ENCODE measurements at regions not wholly inside any gene's neighbourhood (a gene's known extent, or its start where the extent isn't known, plus 50 kb on each side); places are given as distances from the start of the nearest gene placed in this dataset.

DNA sequence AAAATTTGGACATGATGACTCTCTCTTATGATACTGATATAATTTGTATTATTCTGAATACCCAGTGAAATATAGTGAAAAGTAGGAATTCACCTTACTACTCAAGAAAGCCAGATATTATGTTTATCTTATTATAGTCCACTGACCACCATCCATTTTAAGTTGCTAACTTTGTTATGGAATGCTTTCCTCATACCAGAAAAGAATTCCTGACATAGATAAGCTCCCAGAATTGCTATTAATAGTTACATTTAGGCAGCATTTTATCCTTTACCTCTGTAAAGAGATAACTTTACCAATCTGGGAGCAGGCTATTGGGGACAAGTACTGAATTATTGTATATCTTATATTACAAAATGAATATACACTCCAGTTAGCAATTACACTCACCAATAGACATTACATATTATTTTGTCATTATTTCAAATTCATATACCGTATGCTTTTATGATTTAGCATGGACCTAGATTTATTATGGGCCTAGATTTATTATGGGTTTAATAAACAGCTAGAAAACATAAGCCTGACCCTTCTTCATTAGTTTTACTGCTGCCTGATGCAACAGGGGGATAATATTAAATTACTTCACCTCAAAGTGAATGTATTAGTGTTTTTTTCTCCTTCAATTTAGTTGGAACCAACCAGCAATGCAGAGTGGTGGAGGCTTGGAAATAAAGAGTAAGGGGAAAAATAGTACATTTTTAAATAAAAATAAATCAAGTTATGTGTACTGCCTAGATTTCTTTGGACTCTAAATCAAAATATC lies 1886.1 kb downstream of the PCDH9 start:
- in situ Hi-C loops (cut with HindIII; ENCODE audit: low sequenced_read_pairs) = no loop called here
- TF ChIP-seq, protein P1, sequence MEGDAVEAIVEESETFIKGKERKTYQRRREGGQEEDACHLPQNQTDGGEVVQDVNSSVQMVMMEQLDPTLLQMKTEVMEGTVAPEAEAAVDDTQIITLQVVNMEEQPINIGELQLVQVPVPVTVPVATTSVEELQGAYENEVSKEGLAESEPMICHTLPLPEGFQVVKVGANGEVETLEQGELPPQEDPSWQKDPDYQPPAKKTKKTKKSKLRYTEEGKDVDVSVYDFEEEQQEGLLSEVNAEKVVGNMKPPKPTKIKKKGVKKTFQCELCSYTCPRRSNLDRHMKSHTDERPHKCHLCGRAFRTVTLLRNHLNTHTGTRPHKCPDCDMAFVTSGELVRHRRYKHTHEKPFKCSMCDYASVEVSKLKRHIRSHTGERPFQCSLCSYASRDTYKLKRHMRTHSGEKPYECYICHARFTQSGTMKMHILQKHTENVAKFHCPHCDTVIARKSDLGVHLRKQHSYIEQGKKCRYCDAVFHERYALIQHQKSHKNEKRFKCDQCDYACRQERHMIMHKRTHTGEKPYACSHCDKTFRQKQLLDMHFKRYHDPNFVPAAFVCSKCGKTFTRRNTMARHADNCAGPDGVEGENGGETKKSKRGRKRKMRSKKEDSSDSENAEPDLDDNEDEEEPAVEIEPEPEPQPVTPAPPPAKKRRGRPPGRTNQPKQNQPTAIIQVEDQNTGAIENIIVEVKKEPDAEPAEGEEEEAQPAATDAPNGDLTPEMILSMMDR (IDR thresholded peaks at IDR 0.05; ENCODE audit: low read depth, low read length, missing control alignments) = no peak
- DNase-seq (ENCODE audit: low read depth) = no peak
- no peak overlapping the region for H3K4me3 ChIP-seq (ENCODE audit: low read depth, low read length)

DNA sequence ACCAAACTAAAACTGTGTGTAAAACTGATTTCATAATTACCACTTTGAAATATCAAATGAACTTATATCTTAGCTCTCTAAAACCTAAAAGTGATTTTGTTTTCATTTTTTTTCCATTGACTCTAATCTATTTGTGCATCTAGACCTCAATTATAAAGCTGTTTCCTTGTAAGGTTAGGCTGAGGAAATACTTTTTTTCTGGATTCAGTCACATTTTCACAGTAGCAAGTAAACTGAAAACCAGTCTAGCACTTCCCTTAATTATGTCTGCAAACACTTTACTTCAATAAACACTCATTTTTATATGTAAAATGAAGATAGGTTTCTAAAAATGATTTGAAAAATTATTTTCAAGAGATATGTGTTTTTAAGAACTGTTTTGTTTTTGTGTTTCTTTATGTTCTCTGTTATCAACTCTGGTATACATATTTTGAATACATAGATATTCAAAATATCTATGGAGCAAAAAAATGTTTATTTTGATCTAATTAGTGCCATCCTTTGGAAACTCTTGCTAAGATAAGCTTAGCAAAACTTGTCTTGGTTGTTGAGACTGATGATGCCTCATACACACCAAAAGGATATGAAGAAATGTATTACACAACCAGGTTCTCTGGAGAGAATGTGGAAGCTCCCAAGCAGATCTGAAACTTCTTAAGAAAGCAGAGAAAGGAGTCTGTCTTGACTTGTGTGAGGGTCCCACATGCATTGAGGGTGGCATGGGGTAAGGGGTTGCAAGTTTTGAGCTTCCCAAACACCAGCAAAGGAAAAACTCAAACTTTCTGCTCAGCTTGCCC lies 1887.4 kb downstream of the PCDH9 start:
- no peak for DNase-seq (ENCODE audit: low read depth)
- no peak overlapping the region for H3K4me3 ChIP-seq (ENCODE audit: low read depth, low read length)
- TF ChIP-seq, protein P1 (IDR thresholded peaks at IDR 0.05; ENCODE audit: low read depth, low read length, missing control alignments) = no peak
- in situ Hi-C loops (cut with HindIII; ENCODE audit: low sequenced_read_pairs) = no loop called here

DNA sequence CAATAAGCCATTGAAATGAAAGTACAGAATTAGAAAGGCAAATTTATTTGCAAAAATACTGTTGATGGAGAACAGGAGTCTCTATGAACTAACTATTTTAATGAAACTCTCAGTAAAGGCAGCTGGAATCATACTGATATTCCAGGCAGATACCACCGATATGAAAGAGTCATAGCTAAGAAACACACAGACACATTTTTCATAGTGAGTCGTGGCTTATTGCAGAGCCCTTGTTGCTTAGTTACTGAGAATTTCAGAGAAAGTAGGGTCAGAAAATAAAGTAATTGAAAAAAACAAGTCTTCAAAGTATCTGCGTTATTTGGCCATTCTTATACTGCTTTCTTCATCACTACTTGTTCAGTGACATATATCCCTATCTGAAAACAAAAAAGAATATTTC lies 1890.9 kb downstream of the PCDH9 start:
- in situ Hi-C loops (cut with HindIII; ENCODE audit: low sequenced_read_pairs) = no loop called here
- no peak overlapping the region for H3K4me3 ChIP-seq (ENCODE audit: low read depth, low read length)
- TF ChIP-seq, protein P1 (IDR thresholded peaks at IDR 0.05; ENCODE audit: low read depth, low read length, missing control alignments) = no peak
- no peak for DNase-seq (ENCODE audit: low read depth)

DNA sequence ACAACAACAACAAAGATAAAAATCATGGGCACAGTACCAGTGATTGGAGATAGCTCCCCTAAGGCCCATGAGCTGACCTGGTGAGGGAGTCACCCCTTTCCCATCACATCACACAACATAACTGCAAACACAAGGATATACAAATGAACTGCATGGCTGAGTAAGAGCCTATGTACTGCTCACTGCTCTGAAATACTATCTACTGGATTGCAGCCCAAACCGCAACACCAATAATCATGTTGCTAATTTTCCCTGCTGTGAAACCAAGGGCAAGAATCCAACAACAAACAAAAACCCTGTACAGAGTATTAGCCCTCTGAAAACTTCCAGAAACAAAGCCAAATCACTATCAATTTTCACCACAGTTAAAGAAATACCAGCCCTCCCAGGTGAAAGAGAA lies 1893.2 kb downstream of the PCDH9 start:
- TF ChIP-seq, protein P1 (IDR thresholded peaks at IDR 0.05; ENCODE audit: low read depth, low read length, missing control alignments) = no peak
- DNase-seq (ENCODE audit: low read depth) = peak; percentile 92
- H3K4me3 ChIP-seq (ENCODE audit: low read depth, low read length) = no peak overlapping the region
- in situ Hi-C loops (cut with HindIII; ENCODE audit: low sequenced_read_pairs) = no loop called here

DNA sequence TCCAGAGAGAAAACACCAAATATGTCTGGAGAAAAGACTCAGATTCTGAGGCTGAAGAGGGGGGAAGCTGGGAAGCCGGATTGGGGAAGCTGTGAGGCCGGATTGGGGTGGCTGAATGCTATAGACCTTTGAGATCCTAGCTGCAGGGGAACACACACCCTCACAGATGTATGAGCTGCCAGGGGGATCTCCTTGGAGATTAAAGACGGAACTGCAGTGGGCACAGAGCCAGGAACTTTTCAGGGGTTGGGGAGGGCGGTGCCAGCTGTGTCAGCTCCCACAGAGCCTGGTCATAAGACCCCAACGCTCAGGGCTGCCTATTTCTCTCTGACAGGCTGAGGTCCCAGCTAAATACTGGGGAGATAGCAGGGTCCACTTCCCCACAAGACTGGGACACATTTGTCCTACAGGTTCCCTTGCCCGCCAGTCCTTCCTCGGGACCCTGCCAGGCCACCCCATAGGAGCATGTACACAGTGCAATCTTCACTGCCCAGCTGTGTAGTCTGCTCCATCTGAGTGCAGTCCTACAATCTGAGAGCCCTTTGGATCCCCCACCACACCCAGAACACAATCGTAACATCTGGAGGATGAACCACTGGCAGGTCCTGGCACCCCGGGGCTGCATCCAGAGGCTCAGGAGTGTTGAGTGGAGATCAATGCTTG lies 1893.9 kb downstream of the PCDH9 start:
- DNase-seq (ENCODE audit: low read depth) = no peak
- H3K4me3 ChIP-seq (ENCODE audit: low read depth, low read length) = no peak overlapping the region
- in situ Hi-C loops (cut with HindIII; ENCODE audit: low sequenced_read_pairs) = no loop called here
- TF ChIP-seq, protein P1 (IDR thresholded peaks at IDR 0.05; ENCODE audit: low read depth, low read length, missing control alignments) = no peak

DNA sequence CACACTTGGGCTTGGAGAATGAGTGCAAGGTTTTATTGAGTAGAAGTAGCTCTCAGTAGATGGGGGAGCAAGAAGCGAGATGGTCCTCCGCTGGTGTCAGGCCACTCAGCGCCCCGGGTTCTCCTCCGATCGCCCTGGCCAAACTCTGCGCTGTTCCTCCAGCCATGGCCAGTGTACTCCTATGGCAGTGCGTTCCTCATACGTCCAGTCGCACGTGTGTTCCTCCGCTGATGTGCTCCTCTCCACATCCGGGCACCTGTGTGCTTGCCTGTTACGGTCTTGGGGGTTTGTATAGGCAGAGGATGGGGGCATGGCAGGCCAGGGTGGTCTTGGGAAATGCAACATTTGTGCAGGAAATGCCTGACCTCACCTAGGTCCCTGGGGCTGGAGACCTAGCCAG lies 1899.4 kb downstream of the PCDH9 start:
- TF ChIP-seq, protein P1 (IDR thresholded peaks at IDR 0.05; ENCODE audit: low read depth, low read length, missing control alignments) = no peak
- H3K4me3 ChIP-seq (ENCODE audit: low read depth, low read length) = no peak overlapping the region
- no peak for DNase-seq (ENCODE audit: low read depth)
- in situ Hi-C loops (cut with HindIII; ENCODE audit: low sequenced_read_pairs) = no loop called here
